22Rv1 (cell line): ENCODE measurements at regions not wholly inside any gene's neighbourhood (a gene's known extent, or its start where the extent isn't known, plus 50 kb on each side); places are given as distances from the start of the nearest gene placed in this dataset.

Experiments used
- ZFX ChIP-seq: fragments of 450-650 bp; IDR thresholded peaks from 2 replicates; pipeline ENCODE4 v1.6.1; 2017; ENCODE audit warnings: antibody characterized with exemption, borderline replicate concordance
- TF ChIP-seq, protein P1 (sequence below): fragments of 450-650 bp; IDR thresholded peaks from 2 replicates; pipeline ENCODE4 v1.5.1; 2017; ENCODE audit warnings: mild to moderate bottlenecking

DNA sequence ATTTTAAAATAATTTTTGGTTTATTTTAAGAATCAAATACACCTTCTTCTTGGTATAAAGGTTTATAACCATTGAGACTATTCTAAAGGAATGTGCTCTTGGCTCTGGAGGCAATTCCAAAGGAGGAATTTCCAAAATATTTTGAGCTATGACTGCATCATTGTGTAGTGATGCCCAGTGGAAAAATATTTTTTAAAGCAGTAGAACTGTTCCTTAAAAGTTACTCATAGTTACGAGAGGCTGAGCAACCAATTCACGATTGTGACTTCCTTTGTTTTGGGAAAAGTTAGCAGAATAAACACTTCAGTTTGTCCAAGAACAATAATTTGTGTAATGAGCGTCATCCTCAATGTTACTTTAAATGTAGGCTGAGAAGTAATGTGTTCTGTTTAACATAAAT, 233.6 kb downstream of the BAMBI start:
- TF ChIP-seq, protein P1, sequence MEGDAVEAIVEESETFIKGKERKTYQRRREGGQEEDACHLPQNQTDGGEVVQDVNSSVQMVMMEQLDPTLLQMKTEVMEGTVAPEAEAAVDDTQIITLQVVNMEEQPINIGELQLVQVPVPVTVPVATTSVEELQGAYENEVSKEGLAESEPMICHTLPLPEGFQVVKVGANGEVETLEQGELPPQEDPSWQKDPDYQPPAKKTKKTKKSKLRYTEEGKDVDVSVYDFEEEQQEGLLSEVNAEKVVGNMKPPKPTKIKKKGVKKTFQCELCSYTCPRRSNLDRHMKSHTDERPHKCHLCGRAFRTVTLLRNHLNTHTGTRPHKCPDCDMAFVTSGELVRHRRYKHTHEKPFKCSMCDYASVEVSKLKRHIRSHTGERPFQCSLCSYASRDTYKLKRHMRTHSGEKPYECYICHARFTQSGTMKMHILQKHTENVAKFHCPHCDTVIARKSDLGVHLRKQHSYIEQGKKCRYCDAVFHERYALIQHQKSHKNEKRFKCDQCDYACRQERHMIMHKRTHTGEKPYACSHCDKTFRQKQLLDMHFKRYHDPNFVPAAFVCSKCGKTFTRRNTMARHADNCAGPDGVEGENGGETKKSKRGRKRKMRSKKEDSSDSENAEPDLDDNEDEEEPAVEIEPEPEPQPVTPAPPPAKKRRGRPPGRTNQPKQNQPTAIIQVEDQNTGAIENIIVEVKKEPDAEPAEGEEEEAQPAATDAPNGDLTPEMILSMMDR = no peak
- no peak for TF ChIP-seq ZFX
